ENCODE measurements at regions not wholly inside any gene's neighbourhood (a gene's known extent, or its start where the extent isn't known, plus 50 kb on each side); places are given as distances from the start of the nearest gene placed in this dataset.

DNA sequence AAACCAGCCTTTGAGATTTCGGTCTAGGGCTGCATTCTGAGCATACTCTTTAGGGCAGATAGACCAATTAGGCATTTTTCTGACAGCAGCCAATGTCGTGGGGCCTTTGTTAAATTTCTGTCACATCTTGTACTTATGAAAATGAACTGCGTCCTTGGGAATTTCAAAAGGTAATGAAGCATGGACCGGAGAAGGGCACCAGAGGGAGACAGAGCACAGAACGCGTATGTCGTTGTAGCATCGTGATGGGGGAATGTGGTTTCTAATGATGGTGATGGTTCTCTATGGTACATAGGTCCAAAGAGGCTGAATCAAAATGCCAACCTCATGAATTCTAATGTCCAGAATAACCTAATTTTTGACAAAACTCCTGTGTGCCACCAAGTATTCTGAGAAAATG, 483.9 kb upstream of the CRIM1 start:
- TF ChIP-seq, protein P1, sequence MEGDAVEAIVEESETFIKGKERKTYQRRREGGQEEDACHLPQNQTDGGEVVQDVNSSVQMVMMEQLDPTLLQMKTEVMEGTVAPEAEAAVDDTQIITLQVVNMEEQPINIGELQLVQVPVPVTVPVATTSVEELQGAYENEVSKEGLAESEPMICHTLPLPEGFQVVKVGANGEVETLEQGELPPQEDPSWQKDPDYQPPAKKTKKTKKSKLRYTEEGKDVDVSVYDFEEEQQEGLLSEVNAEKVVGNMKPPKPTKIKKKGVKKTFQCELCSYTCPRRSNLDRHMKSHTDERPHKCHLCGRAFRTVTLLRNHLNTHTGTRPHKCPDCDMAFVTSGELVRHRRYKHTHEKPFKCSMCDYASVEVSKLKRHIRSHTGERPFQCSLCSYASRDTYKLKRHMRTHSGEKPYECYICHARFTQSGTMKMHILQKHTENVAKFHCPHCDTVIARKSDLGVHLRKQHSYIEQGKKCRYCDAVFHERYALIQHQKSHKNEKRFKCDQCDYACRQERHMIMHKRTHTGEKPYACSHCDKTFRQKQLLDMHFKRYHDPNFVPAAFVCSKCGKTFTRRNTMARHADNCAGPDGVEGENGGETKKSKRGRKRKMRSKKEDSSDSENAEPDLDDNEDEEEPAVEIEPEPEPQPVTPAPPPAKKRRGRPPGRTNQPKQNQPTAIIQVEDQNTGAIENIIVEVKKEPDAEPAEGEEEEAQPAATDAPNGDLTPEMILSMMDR (IDR thresholded peaks at IDR 0.05), result no peak
- no peak for TF ChIP-seq POLR2A (IDR thresholded peaks at IDR 0.05)
- Histone ChIP-seq H3K27ac (no peak overlapping the region), H3K4me3 (no peak overlapping the region), H3K27me3 (no peaks in the 10 kb centered on the region), H3K9me3 (no peaks in the 10 kb centered on the region), H3K36me3 (no peaks in the 10 kb centered on the region), H3K4me1 (no peaks in the 10 kb centered on the region)
- DNase-seq (no peak), ATAC-seq (no peak)
- intact Hi-C loops (cut with DNase I), result no loop called here
- 75 to 85% (median 79%) methylated on average over 8 of the region's 8 CpGs for WGBS, 4 donors

- Histone ChIP-seq H3K27me3 (no peaks in the 10 kb centered on the region), H3K4me1 (no peaks in the 10 kb centered on the region), H3K27ac (no peak overlapping the region), H3K4me3 (no peak overlapping the region), H3K9me3 (no peaks in the 10 kb centered on the region), H3K36me3 (no peaks in the 10 kb centered on the region)
- WGBS, 4 donors, result 49 to 63% (median 52%) methylated on average over 1 of the region's 1 CpG
- ATAC-seq (no peak), DNase-seq (no peak)
- no peak for TF ChIP-seq POLR2A (IDR thresholded peaks at IDR 0.05)
- TF ChIP-seq, protein P1 (IDR thresholded peaks at IDR 0.05), result no peak
- intact Hi-C loops (cut with DNase I), result no loop called here
These were observed 484.9 kb upstream of the CRIM1 start for GRCh38 chr2:35870713-35871112.

GRCh38 chr2:35864141-35864540, 491.4 kb upstream of the CRIM1 start:
- Histone ChIP-seq H3K4me1 (no peaks in the 10 kb centered on the region), H3K4me3 (no peak overlapping the region), H3K9me3 (no peaks in the 10 kb centered on the region), H3K27ac (no peak overlapping the region), H3K27me3 (no peaks in the 10 kb centered on the region), H3K36me3 (no peaks in the 10 kb centered on the region)
- WGBS, 4 donors, result 28 to 44% (median 39%) methylated on average over 2 of the region's 2 CpGs
- no peak for TF ChIP-seq POLR2A (IDR thresholded peaks at IDR 0.05)
- TF ChIP-seq, protein P1 (IDR thresholded peaks at IDR 0.05), result no peak
- DNase-seq (no peak), ATAC-seq (no peak)
- intact Hi-C loops (cut with DNase I), result no loop called here

DNA sequence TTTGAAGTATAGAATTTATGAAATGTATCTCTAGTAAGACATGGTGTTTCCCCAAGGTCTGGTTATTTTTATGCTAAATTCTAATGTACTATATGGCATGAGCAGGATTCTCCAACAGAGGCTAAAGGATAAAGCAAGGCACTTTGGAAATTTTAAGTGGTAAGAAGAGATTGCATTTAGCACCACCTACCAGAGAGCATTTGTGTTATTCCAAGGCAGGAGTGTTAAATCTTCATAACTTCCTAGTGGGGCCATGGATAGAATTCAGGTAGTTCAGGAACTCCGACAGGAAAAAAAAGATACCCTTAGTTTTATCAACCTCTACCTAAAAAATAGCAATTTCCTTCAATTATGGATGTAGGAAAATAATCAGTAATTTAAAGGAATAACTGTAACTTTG, 497.4 kb upstream of the CRIM1 start:
- DNase-seq (no peak), ATAC-seq (no peak)
- H3K4me1 ChIP-seq, result no peaks in the 10 kb centered on the region
- no peak overlapping the region for H3K4me3 ChIP-seq
- WGBS, 4 donors, result 85 to 96% (median 91%) methylated on average over 1 of the region's 1 CpG
- H3K9me3 ChIP-seq, result no peaks in the 10 kb centered on the region
- no peak overlapping the region for H3K27ac ChIP-seq
- TF ChIP-seq, protein P1 (IDR thresholded peaks at IDR 0.05), result no peak
- no peak for TF ChIP-seq POLR2A (IDR thresholded peaks at IDR 0.05)
- H3K27me3 ChIP-seq, result no peaks in the 10 kb centered on the region
- intact Hi-C loops (cut with DNase I), result no loop called here
- H3K36me3 ChIP-seq, result no peaks in the 10 kb centered on the region
